ENCODE measurements at regions not wholly inside any gene's neighbourhood (a gene's known extent, or its start where the extent isn't known, plus 50 kb on each side); places are given as distances from the start of the nearest gene placed in this dataset.
"Not testable (repeated sequence)": the region's sequence is repeated elsewhere in the genome, so short reads cannot be mapped to it uniquely, and the experiment has no call there.

DNA sequence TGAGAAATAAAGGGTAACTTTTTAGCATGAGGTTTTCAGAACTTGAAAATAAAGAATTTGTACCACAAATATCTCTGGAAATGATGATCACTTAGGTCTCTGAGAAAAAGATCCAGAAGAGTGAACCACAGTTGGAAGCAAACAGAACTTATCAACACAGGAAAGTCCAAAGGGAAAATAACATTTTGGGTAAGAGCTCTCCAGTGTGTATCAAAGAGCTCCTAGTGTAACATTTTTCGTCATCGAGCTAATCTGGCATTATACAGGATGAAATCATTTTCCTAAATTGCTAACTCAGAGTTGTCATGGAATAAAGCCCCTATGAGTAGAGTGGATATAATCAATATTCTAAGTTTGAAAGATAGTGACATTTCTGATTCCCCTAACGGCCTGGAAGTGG is 104.0 kb downstream of the LMO4 start:
- Histone ChIP-seq H3K27ac (ENCODE audit: low read depth, low read length) (no peak overlapping the region), H4K20me1 (ENCODE audit: insufficient read depth, low read length) (no peaks in the 10 kb centered on the region), H3K27me3 (ENCODE audit: insufficient read depth, low read length) (no peaks in the 10 kb centered on the region), H3K4me3 (ENCODE audit: insufficient read depth, low read depth, low read length) (no peak overlapping the region), H3K36me3 (ENCODE audit: insufficient read depth, low read length) (no peaks in the 10 kb centered on the region), H3K4me1 (ENCODE audit: insufficient read depth, low read length) (no peaks in the 10 kb centered on the region), H3K4me2 (ENCODE audit: low read length) (no peak overlapping the region), H3K9ac (ENCODE audit: low read length) (no peak overlapping the region), H3K9me3 (ENCODE audit: insufficient read depth, low read depth, low read length) (no peaks in the 10 kb centered on the region), H3K79me2 (ENCODE audit: insufficient read depth, low read length) (no peaks in the 10 kb centered on the region), H2AFZ (ENCODE audit: low read depth, low read length) (no peak overlapping the region)
- no peak overlapping the region for H3K27ac Mint-ChIP-seq (ENCODE audit: unreplicated experiment)
- FAIRE-seq (no peak), DNase-seq (ENCODE audit: low read depth) (no peak)
- peaks cover 16% of the 10 kb centered on the region for H3K4me1 Mint-ChIP-seq (ENCODE audit: low read depth, unreplicated experiment)
- no peak overlapping the region for H3K4me3 Mint-ChIP-seq (ENCODE audit: unreplicated experiment)
- peaks cover 2% of the 10 kb centered on the region for H3K27me3 Mint-ChIP-seq (ENCODE audit: low read depth, unreplicated experiment)
- no peaks in the 10 kb centered on the region for H3K36me3 Mint-ChIP-seq (ENCODE audit: low read depth, unreplicated experiment)
- peaks cover 2% of the 10 kb centered on the region for H3K9me3 Mint-ChIP-seq (ENCODE audit: unreplicated experiment)
- TF ChIP-seq, protein P1, sequence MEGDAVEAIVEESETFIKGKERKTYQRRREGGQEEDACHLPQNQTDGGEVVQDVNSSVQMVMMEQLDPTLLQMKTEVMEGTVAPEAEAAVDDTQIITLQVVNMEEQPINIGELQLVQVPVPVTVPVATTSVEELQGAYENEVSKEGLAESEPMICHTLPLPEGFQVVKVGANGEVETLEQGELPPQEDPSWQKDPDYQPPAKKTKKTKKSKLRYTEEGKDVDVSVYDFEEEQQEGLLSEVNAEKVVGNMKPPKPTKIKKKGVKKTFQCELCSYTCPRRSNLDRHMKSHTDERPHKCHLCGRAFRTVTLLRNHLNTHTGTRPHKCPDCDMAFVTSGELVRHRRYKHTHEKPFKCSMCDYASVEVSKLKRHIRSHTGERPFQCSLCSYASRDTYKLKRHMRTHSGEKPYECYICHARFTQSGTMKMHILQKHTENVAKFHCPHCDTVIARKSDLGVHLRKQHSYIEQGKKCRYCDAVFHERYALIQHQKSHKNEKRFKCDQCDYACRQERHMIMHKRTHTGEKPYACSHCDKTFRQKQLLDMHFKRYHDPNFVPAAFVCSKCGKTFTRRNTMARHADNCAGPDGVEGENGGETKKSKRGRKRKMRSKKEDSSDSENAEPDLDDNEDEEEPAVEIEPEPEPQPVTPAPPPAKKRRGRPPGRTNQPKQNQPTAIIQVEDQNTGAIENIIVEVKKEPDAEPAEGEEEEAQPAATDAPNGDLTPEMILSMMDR (IDR thresholded peaks at IDR 0.05; ENCODE audit: insufficient read depth, low read depth, low read length), result no peak
- TF ChIP-seq EZH2 (IDR thresholded peaks at IDR 0.05; ENCODE audit: insufficient read depth, low read length), result no peak

- peaks cover 13% of the 10 kb centered on the region for H3K4me1 Mint-ChIP-seq (ENCODE audit: low read depth, unreplicated experiment)
- not testable (repeated sequence) for H3K9me3 Mint-ChIP-seq (ENCODE audit: unreplicated experiment); H3K4me3 Mint-ChIP-seq (ENCODE audit: unreplicated experiment); H3K36me3 Mint-ChIP-seq (ENCODE audit: low read depth, unreplicated experiment); H3K79me2 ChIP-seq (ENCODE audit: insufficient read depth, low read length); H3K27ac ChIP-seq (ENCODE audit: low read depth, low read length); H3K36me3 ChIP-seq (ENCODE audit: insufficient read depth, low read length); H3K4me2 ChIP-seq (ENCODE audit: low read length); FAIRE-seq; H3K4me3 ChIP-seq (ENCODE audit: insufficient read depth, low read depth, low read length); H3K27me3 Mint-ChIP-seq (ENCODE audit: low read depth, unreplicated experiment); H3K27me3 ChIP-seq (ENCODE audit: insufficient read depth, low read length); H4K20me1 ChIP-seq (ENCODE audit: insufficient read depth, low read length); H3K9ac ChIP-seq (ENCODE audit: low read length); H3K9me3 ChIP-seq (ENCODE audit: insufficient read depth, low read depth, low read length); DNase-seq (ENCODE audit: low read depth); H3K4me1 ChIP-seq (ENCODE audit: insufficient read depth, low read length); H3K27ac Mint-ChIP-seq (ENCODE audit: unreplicated experiment); H2AFZ ChIP-seq (ENCODE audit: low read depth, low read length)
Measured at GRCh38 chr1:87433101-87433500, 104.4 kb downstream of the LMO4 start.

- Mint-ChIP-seq H3K36me3 (ENCODE audit: low read depth, unreplicated experiment) (no peaks in the 10 kb centered on the region), H3K27ac (ENCODE audit: unreplicated experiment) (no peak overlapping the region), H3K4me1 (ENCODE audit: low read depth, unreplicated experiment) (peaks cover 6% of the 10 kb centered on the region), H3K4me3 (ENCODE audit: unreplicated experiment) (no peak overlapping the region), H3K27me3 (ENCODE audit: low read depth, unreplicated experiment) (peaks cover 2% of the 10 kb centered on the region), H3K9me3 (ENCODE audit: unreplicated experiment) (peaks cover 2% of the 10 kb centered on the region)
- TF ChIP-seq, protein P1 (IDR thresholded peaks at IDR 0.05; ENCODE audit: insufficient read depth, low read depth, low read length), result no peak
- TF ChIP-seq EZH2 (IDR thresholded peaks at IDR 0.05; ENCODE audit: insufficient read depth, low read length), result no peak
- FAIRE-seq, result no peak
- Histone ChIP-seq H3K4me1 (ENCODE audit: insufficient read depth, low read length) (no peaks in the 10 kb centered on the region), H2AFZ (ENCODE audit: low read depth, low read length) (no peak overlapping the region), H3K27me3 (ENCODE audit: insufficient read depth, low read length) (no peaks in the 10 kb centered on the region), H3K36me3 (ENCODE audit: insufficient read depth, low read length) (no peaks in the 10 kb centered on the region), H3K4me3 (ENCODE audit: insufficient read depth, low read depth, low read length) (no peak overlapping the region), H3K79me2 (ENCODE audit: insufficient read depth, low read length) (no peaks in the 10 kb centered on the region), H3K4me2 (ENCODE audit: low read length) (no peak overlapping the region), H3K9ac (ENCODE audit: low read length) (no peak overlapping the region), H4K20me1 (ENCODE audit: insufficient read depth, low read length) (no peaks in the 10 kb centered on the region), H3K27ac (ENCODE audit: low read depth, low read length) (no peak overlapping the region), H3K9me3 (ENCODE audit: insufficient read depth, low read depth, low read length) (no peaks in the 10 kb centered on the region)
- peak; percentile 81 for DNase-seq (ENCODE audit: low read depth)
Measured at GRCh38 chr1:87435484-87435883, 106.8 kb downstream of the LMO4 start.

GRCh38 chr1:87436115-87436514 is 107.4 kb downstream of the LMO4 start:
- H4K20me1 ChIP-seq (ENCODE audit: insufficient read depth, low read length); H3K9me3 Mint-ChIP-seq (ENCODE audit: unreplicated experiment); H3K79me2 ChIP-seq (ENCODE audit: insufficient read depth, low read length); H3K4me1 Mint-ChIP-seq (ENCODE audit: low read depth, unreplicated experiment); H3K27ac ChIP-seq (ENCODE audit: low read depth, low read length); H3K9ac ChIP-seq (ENCODE audit: low read length); H3K4me2 ChIP-seq (ENCODE audit: low read length); H3K4me3 Mint-ChIP-seq (ENCODE audit: unreplicated experiment); H3K9me3 ChIP-seq (ENCODE audit: insufficient read depth, low read depth, low read length); H3K27me3 Mint-ChIP-seq (ENCODE audit: low read depth, unreplicated experiment); FAIRE-seq; H3K4me1 ChIP-seq (ENCODE audit: insufficient read depth, low read length); DNase-seq (ENCODE audit: low read depth); H3K36me3 ChIP-seq (ENCODE audit: insufficient read depth, low read length); H3K27ac Mint-ChIP-seq (ENCODE audit: unreplicated experiment); H3K4me3 ChIP-seq (ENCODE audit: insufficient read depth, low read depth, low read length); H2AFZ ChIP-seq (ENCODE audit: low read depth, low read length); H3K36me3 Mint-ChIP-seq (ENCODE audit: low read depth, unreplicated experiment); H3K27me3 ChIP-seq (ENCODE audit: insufficient read depth, low read length): not testable (repeated sequence)
